H9 (cell line): ENCODE measurements at regions not wholly inside any gene's neighbourhood (a gene's known extent, or its start where the extent isn't known, plus 50 kb on each side); places are given as distances from the start of the nearest gene placed in this dataset.

Source experiments
- DNase-seq: peaks from one replicate; pipeline ENCODE4 v3.0.0-alpha.2; 2017
- H2AFZ ChIP-seq: one replicate; pipeline ENCODE4 v1.6.1; 2013; ENCODE audit warnings: mild to moderate bottlenecking, low read length, control low read depth, moderate library complexity
- H2AK5ac ChIP-seq: 2 replicates; pipeline ENCODE4 v1.6.1; 2013; ENCODE audit warnings: low read length, control low read depth, mixed read lengths; ENCODE audit not compliant: insufficient read length
- H2BK120ac ChIP-seq: one replicate; pipeline ENCODE4 v1.6.1; 2013; ENCODE audit warnings: low read depth, mild to moderate bottlenecking, low read length, control low read depth, inconsistent platforms; ENCODE audit not compliant: poor library complexity, severe bottlenecking
- H2BK12ac ChIP-seq: 2 replicates; pipeline ENCODE4 v1.6.1; 2013; ENCODE audit warnings: low read length, control low read depth, mixed read lengths, low read depth; ENCODE audit not compliant: insufficient read length
- H2BK15ac ChIP-seq: 2 replicates; pipeline ENCODE4 v1.6.1; 2013; ENCODE audit warnings: low read depth, low read length, control low read depth
- H2BK20ac ChIP-seq: one replicate; pipeline ENCODE4 v1.6.1; 2013; ENCODE audit warnings: low read depth, mild to moderate bottlenecking, low read length, control low read depth, inconsistent platforms; ENCODE audit not compliant: poor library complexity, severe bottlenecking
- H2BK5ac ChIP-seq: 2 replicates; pipeline ENCODE4 v1.6.1; 2013; ENCODE audit warnings: low read length, control low read depth, mixed read lengths; ENCODE audit not compliant: insufficient read length
- H3K14ac ChIP-seq: 2 replicates; pipeline ENCODE4 v1.6.1; 2013; ENCODE audit warnings: low read length, control low read depth; ENCODE audit not compliant: insufficient read depth
- H3K18ac ChIP-seq: 2 replicates; pipeline ENCODE4 v1.6.1; 2013; ENCODE audit warnings: low read depth, mild to moderate bottlenecking, mixed read lengths, low read length, control low read depth; ENCODE audit not compliant: insufficient read length
- H3K23ac ChIP-seq: 2 replicates; pipeline ENCODE4 v1.6.1; 2013; ENCODE audit warnings: low read length, control low read depth, mixed read lengths, low read depth; ENCODE audit not compliant: insufficient read length
- H3K23me2 ChIP-seq: 2 replicates; pipeline ENCODE4 v1.6.1; 2013; ENCODE audit warnings: low read depth, mild to moderate bottlenecking, mixed read lengths, low read length, control low read depth; ENCODE audit not compliant: insufficient read length, poor library complexity, severe bottlenecking
- H3K27ac ChIP-seq: 2 replicates; pipeline ENCODE4 v1.5.1; 2013; ENCODE audit warnings: low read length, control low read depth, mixed read lengths, low read depth; ENCODE audit not compliant: insufficient read length
- H3K27me3 ChIP-seq: 2 replicates; pipeline ENCODE4 v1.6.1; 2013; ENCODE audit warnings: low read length, control low read depth, inconsistent platforms; ENCODE audit not compliant: insufficient read depth
- H3K4ac ChIP-seq: 2 replicates; pipeline ENCODE4 v1.6.1; 2013; ENCODE audit warnings: low read depth, mild to moderate bottlenecking, control low read depth, inconsistent platforms, low read length, moderate library complexity
- H3K4me1 ChIP-seq: 2 replicates; pipeline ENCODE4 v1.6.1; 2013; ENCODE audit warnings: low read length, control low read depth, inconsistent platforms; ENCODE audit not compliant: insufficient read depth
- H3K4me2 ChIP-seq: 2 replicates; pipeline ENCODE4 v1.6.1; 2013; ENCODE audit warnings: low read length, control low read depth, mixed read lengths; ENCODE audit not compliant: insufficient read length, insufficient read depth
- H3K56ac ChIP-seq: 2 replicates; pipeline ENCODE4 v1.6.1; 2013; ENCODE audit warnings: low read depth, mild to moderate bottlenecking, mixed read lengths, low read length, control low read depth; ENCODE audit not compliant: insufficient read length
- H3K79me1 ChIP-seq: 2 replicates; pipeline ENCODE4 v1.6.1; 2013; ENCODE audit warnings: low read depth, mild to moderate bottlenecking, moderate library complexity, low read length, control low read depth, inconsistent platforms; ENCODE audit not compliant: insufficient read depth, poor library complexity, severe bottlenecking
- H3K79me2 ChIP-seq: 2 replicates; pipeline ENCODE4 v1.6.1; 2013; ENCODE audit warnings: low read length, control low read depth, inconsistent platforms; ENCODE audit not compliant: insufficient read depth
- H3K9ac ChIP-seq: 2 replicates; pipeline ENCODE4 v1.6.1; 2013; ENCODE audit warnings: low read length, control low read depth, mixed read lengths; ENCODE audit not compliant: insufficient read length; ENCODE audit errors: extremely low read depth
- H3K9me3 ChIP-seq: one replicate; pipeline ENCODE4 v1.6.1; 2013; ENCODE audit warnings: low read depth, low read length, inconsistent platforms; ENCODE audit not compliant: control insufficient read depth
- H3T11ph ChIP-seq: one replicate; pipeline ENCODE4 v1.6.1; 2013; ENCODE audit warnings: mild to moderate bottlenecking, low read length, control low read depth, inconsistent platforms
- H4K20me1 ChIP-seq: one replicate; pipeline ENCODE4 v1.6.1; 2013; ENCODE audit not compliant: control insufficient read depth, insufficient read length, insufficient read depth
- H4K5ac ChIP-seq: 2 replicates; pipeline ENCODE4 v1.6.1; 2013; ENCODE audit warnings: low read depth, mild to moderate bottlenecking, mixed read lengths, low read length, control low read depth; ENCODE audit not compliant: insufficient read length
- H4K8ac ChIP-seq: replicated peaks from 2 replicates; pipeline ENCODE4 v1.6.1; 2013; ENCODE audit warnings: low read length, control low read depth, mixed read lengths, low read depth; ENCODE audit not compliant: insufficient read length
- H4K91ac ChIP-seq: 2 replicates; pipeline ENCODE4 v1.6.1; 2013; ENCODE audit warnings: low read depth, mild to moderate bottlenecking, moderate library complexity, mixed read lengths, low read length, control low read depth; ENCODE audit not compliant: insufficient read length
- H3K27ac Mint-ChIP-seq, 3 experiments: 2 replicates in 2 of 3; 3 replicates in 1 of 3; pipeline ENCODE4 v1.8.0; 2020 to 2021; ENCODE audit warnings: mixed read lengths in 3 of 3, mild to moderate bottlenecking in 1 of 3, moderate library complexity in 1 of 3
- H3K27me3 Mint-ChIP-seq: 2 replicates; pipeline ENCODE4 v1.8.0; 2021; ENCODE audit warnings: low read depth, mild to moderate bottlenecking, moderate library complexity, mixed read lengths
- H3K36me3 Mint-ChIP-seq, 3 experiments: 2 replicates in 2 of 3; 3 replicates in 1 of 3; pipeline ENCODE4 v1.8.0; 2020 to 2021; ENCODE audit warnings: low read depth in 3 of 3, mixed read lengths in 3 of 3; ENCODE audit not compliant: insufficient read depth in 1 of 3
- H3K4me1 Mint-ChIP-seq, 2 experiments: 2 replicates each; pipeline ENCODE4 v1.8.0; 2020; ENCODE audit warnings: mixed read lengths in 2 of 2
- H3K4me3 Mint-ChIP-seq, 2 experiments: 2 replicates in 1 of 2; 3 replicates in 1 of 2; pipeline ENCODE4 v1.8.0; 2020 to 2021; ENCODE audit warnings: mild to moderate bottlenecking in 2 of 2, mixed read lengths in 2 of 2, moderate library complexity in 1 of 2
- H3K9me3 Mint-ChIP-seq, 2 experiments: 2 replicates in 1 of 2; 3 replicates in 1 of 2; pipeline ENCODE4 v1.8.0; 2020; ENCODE audit warnings: mild to moderate bottlenecking in 2 of 2, mixed read lengths in 2 of 2, moderate library complexity in 1 of 2
- WGBS: extraction: QIAGEN DNeasy Blood & Tissue Kit; methylation state at CpG from one replicate; pipeline ENCODE4 v1.1.7; 2013; ENCODE audit warnings: missing lambda C conversion rate, low lambda C conversion rate, mixed read lengths; ENCODE audit not compliant: insufficient read length; ENCODE audit errors: extremely low coverage; 5-methylcytosine and 5-hydroxymethylcytosine counted together
- TF ChIP-seq, protein P1 (sequence below): fragments of 200-600 bp; sonication (generic); conservative IDR thresholded peaks from 3 replicates; pipeline ENCODE4 v1.8.0; 2021; ENCODE audit warnings: antibody characterized with exemption, mild to moderate bottlenecking

DNA sequence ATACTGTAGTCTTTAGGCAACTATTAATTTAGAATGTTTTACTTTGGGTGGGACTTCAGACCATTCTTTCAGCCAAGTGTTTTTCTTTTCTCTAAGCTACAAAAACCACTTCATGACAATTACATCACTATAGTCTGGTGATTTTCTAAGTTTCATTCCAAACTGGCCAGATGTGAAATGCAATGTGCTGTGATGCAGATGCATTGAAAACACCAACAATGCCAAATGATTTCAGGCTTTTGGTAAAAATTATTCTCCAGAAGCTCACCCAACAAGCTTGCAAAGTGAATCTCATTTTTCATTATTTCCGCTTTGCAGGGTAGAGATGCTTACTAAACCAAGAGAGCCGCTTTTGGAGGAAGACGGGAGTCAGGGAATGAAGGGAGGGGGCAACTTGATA is 118.4 kb upstream of the ANK3 start:
- H3K4me3 Mint-ChIP-seq: no peak overlapping the region
- Histone ChIP-seq H3K18ac (no peak overlapping the region), H3K79me2 (no peaks in the 10 kb centered on the region), H2BK12ac (no peak overlapping the region), H3T11ph (no peak overlapping the region), H3K9ac (no peak overlapping the region), H2BK15ac (no peak overlapping the region), H3K79me1 (no peaks in the 10 kb centered on the region), H2AK5ac (no peak overlapping the region), H3K56ac (no peak overlapping the region), H3K23me2 (no peaks in the 10 kb centered on the region), H2BK120ac (no peak overlapping the region), H2AFZ (no peak overlapping the region), H3K27me3 (no peaks in the 10 kb centered on the region), H3K4me1 (no peaks in the 10 kb centered on the region; the same call in 1 of the 2 replicates), H2BK20ac (no peak overlapping the region), H3K4ac (no peak overlapping the region), H2BK5ac (no peak overlapping the region), H4K91ac (no peak overlapping the region), H4K20me1 (no peaks in the 10 kb centered on the region), H3K14ac (no peak overlapping the region), H4K5ac (no peak overlapping the region), H3K27ac (no peak overlapping the region), H3K9me3 (no peaks in the 10 kb centered on the region), H3K23ac (no peak overlapping the region), H4K8ac (no peak overlapping the region), H3K4me2 (no peak overlapping the region)
- DNase-seq: no peak
- H3K4me1 Mint-ChIP-seq: peaks cover 11 to 18% of the 10 kb centered on the region in 2 experiments
- H3K9me3 Mint-ChIP-seq: no peaks in the 10 kb centered on the region
- H3K36me3 Mint-ChIP-seq: no peaks in the 10 kb centered on the region
- TF ChIP-seq, protein P1, sequence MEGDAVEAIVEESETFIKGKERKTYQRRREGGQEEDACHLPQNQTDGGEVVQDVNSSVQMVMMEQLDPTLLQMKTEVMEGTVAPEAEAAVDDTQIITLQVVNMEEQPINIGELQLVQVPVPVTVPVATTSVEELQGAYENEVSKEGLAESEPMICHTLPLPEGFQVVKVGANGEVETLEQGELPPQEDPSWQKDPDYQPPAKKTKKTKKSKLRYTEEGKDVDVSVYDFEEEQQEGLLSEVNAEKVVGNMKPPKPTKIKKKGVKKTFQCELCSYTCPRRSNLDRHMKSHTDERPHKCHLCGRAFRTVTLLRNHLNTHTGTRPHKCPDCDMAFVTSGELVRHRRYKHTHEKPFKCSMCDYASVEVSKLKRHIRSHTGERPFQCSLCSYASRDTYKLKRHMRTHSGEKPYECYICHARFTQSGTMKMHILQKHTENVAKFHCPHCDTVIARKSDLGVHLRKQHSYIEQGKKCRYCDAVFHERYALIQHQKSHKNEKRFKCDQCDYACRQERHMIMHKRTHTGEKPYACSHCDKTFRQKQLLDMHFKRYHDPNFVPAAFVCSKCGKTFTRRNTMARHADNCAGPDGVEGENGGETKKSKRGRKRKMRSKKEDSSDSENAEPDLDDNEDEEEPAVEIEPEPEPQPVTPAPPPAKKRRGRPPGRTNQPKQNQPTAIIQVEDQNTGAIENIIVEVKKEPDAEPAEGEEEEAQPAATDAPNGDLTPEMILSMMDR: no peak
- no peaks in the 10 kb centered on the region for H3K27me3 Mint-ChIP-seq
- H3K27ac Mint-ChIP-seq: no peak overlapping the region
- no CpG with 5 or more reads among the region's 3 CpGs for WGBS
